ENCODE measurements at regions not wholly inside any gene's neighbourhood (a gene's known extent, or its start where the extent isn't known, plus 50 kb on each side); places are given as distances from the start of the nearest gene placed in this dataset.

GRCh38 chr16:87227296-87227951, 89.8 kb downstream of the C16orf95 start:
- peak in 3 of 5 donors; percentile 31 to 60 (median 42) for DNase-seq
- WGBS, 4 donors: 58 to 69% (median 64%) methylated on average over 19 to 24 of the region's 24 CpGs

DNA sequence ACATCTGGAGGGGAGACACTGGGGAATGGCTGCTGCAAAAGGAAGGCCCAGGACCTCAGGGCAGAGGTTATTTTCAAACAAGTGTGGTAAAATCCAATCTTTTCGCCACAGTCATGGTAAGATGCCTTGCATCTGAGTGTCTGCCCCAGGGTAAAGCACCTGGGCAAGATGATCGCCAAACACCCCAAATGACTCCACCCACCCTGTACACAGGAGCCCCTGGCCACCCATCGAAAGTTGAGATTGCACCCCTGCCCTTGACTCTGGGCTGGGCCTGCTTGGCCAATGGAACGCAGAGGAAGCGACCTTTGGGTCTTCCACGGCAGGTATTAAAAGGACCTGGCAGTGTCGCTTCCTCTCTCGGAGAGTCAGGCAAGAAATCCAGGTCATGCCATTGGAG, 88.8 kb downstream of the C16orf95 start:
- Histone ChIP-seq H3K27me3 (no peaks in the 10 kb centered on the region), H3K4me1 (peaks cover 0 to 11% (median 0%) of the 10 kb centered on the region in 12 donors), H3K4me3 (no peak overlapping the region), H3K36me3 (no peaks in the 10 kb centered on the region), H3K9me3 (peaks cover 0 to 14% (median 4%) of the 10 kb centered on the region in 12 donors), H3K27ac (no peak overlapping the region)
- DNase-seq (no peak), ATAC-seq (no peak)
- TF ChIP-seq CTCF (IDR thresholded peaks at IDR 0.05) (no peak), POLR2A (IDR thresholded peaks at IDR 0.05) (no peak)
- 78 to 96% (median 94%) methylated on average over 1 to 8 of the region's 8 CpGs for WGBS, 4 donors
- intact Hi-C loops (cut with DNase I): no loop called here

More at GRCh38 chr16:87227296-87227951, 89.8 kb downstream of the C16orf95 start:
- peak overlapping the region; percentile 15 to 81 (median 53) for H3K27ac ChIP-seq
- H3K9me3 ChIP-seq: peaks cover 0 to 11% (median 4%) of the 10 kb centered on the region in 12 donors
- no peak overlapping the region for H3K4me3 ChIP-seq
- no peaks in the 10 kb centered on the region for H3K27me3 ChIP-seq
- peaks cover 0 to 11% (median 0%) of the 10 kb centered on the region in 12 donors for H3K4me1 ChIP-seq
- intact Hi-C loops (cut with DNase I): no loop called here
- H3K36me3 ChIP-seq: no peaks in the 10 kb centered on the region
- TF ChIP-seq POLR2A (IDR thresholded peaks at IDR 0.05) (no peak), CTCF (IDR thresholded peaks at IDR 0.05) (no peak)
- peak; percentile 37 to 89 (median 72) for ATAC-seq

DNA sequence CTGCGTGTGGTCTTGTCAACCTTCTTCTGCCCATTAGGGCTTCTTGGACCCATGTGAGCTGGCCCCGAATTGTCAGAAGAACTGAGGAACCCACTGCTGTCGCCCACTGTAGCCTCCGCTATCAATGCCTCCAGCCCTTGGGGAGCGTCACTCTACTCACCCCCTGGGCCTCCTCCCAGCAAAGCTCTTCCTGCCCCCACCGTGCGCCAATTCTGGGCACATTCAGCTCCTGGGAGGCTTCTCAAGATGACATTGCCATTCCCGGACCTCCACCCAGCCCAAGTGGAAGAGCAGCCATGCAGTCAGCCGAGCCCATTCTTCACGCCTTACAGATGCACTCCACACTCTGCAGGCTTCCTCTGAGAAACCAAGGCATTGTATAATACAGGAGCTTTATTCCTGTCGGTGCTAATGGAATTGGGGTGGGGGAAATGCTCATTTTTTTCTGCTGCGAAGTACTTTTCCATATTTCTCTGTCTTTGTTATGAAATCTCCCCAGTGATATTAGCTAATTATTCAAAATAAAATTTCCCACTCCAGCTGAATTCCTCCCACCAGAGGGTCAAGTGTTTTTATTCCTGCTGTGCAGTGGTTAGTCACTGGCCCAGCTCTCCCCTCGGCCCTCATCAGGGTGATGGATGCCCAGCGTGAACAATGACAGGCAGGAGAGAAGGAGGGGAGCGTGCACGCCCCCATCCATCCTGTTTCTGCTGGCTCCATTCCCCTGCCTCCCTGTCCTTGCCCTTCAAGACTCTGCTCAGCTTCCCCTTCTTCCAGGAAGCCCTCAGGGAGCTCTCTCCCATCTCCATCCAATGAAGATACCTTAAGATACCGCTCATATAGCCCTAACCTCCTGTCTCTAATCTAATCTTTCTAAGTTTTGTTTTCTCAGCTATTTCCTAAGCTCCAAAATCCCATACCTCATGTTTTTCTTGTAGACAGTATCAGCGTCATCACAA, 87.7 kb downstream of the C16orf95 start:
- WGBS, 4 donors: 72 to 77% (median 75%) methylated on average over 18 of the region's 18 CpGs
- no peak overlapping the region for H3K27ac ChIP-seq

More for the DNA sequence above, 87.7 kb downstream of the C16orf95 start:
- Histone ChIP-seq H3K27me3 (peaks cover 0 to 2% (median 0%) of the 10 kb centered on the region in 9 donors), H3K36me3 (no peaks in the 10 kb centered on the region), H3K4me1 (peaks cover 0 to 11% (median 0%) of the 10 kb centered on the region in 12 donors), H3K4me3 (no peak overlapping the region), H3K9me3 (peaks cover 0 to 14% (median 4%) of the 10 kb centered on the region in 12 donors)
- intact Hi-C loops (cut with DNase I): no loop called here
- no peak for ATAC-seq
- TF ChIP-seq POLR2A (IDR thresholded peaks at IDR 0.05) (no peak), CTCF (IDR thresholded peaks at IDR 0.05) (no peak)
- DNase-seq: no peak

Data from heart left ventricle (tissue), 16 donors.